ENCODE measurements at regions not wholly inside any gene's neighbourhood (a gene's known extent, or its start where the extent isn't known, plus 50 kb on each side); places are given as distances from the start of the nearest gene placed in this dataset.

DNA sequence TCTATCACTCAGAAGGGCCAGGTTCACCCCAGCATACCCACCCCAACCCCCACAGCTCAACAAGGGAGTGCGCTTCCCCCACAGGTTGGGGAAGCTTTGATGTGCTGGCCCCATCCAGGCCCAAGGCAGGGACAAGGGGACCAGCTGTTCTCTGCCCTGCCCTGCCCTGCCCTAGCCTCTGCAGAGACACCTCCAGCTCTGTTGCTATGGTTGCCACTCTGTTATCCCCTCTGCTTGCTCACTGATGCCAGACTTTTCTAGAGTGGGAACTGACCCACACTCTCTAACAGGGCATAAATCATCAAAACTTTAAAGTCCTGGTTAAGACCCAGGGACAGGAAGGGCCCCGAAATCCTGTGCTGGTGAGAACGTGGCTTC is 50.4 kb upstream of the ENPP7 start:
- DNase-seq: no peak

DNA sequence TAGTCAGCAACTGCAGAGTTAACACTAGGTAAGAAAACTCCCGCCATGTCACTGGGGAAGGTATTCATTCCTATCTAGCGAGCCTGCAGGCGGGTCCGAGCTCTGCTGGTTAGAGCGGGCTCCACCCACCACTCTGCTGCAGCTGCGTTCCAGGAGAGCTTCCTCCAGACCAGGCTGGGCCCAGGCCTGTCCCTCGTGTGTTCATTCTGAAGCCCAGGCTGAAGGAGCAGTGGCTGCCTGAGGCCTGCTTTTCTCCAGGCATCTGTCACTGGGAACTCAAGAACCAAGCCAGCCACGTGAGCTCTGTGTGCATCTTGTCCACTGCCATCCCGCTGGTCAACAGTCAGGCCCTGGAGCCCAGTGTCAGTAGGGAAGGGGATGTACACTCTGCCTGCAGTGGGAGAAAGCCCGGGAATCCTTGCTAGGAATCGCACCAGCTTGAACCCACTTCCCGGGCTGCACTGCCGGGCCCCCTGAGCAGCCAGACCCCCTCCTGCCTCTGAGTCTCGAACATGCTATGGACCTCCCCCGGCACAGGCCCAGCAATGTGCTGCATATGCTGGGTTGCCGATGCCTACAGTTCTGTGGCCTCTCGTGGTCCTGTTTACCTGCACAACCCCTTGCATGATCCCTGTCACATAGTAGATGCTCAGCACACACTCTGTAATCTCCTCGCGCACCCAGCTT is 51.0 kb upstream of the ENPP7 start:
- no peak for DNase-seq

DNA sequence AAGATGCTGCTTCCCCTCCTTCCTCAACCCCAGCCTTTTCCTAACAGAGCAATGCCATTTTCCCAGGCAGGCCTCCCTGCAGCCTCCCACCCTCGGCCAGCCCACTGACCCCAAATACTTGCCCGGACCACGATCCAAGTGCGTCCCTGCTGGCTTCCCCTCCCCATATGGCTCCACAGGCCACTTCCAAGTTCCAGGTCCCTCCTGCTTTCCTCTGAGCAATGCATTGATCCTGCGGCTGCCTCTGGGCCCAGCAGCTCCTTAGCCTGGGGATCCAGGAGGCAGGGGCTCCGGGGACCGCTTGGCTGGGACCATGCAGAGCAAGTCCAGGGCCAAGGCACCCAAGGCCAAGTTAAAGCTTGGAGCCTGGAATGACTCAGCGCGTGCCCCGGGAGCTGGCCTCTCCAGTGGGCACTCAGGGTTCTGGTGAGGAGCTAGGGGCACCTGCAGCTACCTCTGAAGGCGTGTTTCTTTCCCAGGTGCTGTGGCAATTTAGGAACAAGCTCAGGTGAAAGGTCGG is 51.9 kb upstream of the ENPP7 start:
- DNase-seq: no peak

DNA sequence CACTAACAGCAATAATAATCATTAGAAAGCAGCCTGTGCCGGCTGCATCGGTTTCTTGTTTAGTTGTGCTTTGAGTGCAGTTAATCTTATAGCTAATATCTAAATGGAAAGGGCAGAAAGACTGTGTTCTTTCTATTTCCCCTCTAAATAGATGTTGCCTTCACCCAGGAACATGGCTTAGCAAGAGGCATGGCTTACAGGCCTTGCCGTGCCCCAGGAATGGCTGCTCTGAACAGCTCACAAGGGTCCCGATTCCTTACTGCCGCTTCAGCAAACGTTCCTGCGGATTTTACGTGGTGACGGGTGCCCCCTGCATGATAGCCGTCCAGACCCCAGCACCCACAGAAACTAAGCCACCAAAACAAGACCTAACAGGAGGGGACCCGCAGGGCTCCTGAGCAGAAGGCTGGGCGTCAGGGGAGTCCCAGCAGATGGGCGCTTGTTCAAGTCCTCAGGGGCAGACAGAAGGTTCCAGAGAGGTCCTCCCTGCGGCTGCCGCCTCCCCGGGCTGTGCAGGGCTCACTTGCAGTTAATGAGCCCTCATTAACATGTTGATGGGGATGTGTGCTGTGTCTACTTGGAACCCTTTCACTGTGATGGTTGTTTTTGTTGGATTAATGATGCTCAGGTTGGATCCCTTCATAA is 52.5 kb upstream of the ENPP7 start:
- DNase-seq: no peak

DNA sequence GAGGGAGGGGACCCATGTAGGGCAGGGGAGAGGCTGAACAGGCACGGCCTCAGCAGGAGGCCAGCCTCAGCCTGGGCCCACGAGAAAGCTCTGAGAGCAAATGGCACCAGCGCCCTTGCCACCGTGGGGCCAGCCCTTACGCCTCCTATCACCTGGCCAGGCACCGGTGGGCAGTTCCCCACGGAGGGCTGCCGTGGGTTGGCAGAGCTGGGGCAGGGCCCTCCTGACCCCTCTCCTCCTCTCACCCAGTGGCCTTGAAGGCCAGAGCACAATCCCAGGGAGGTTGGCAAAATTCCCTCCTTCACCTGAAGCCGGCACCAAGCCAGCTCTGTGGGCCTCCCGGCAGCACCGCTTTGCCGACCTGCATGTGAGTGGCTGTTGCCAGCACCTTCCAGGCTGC is 53.1 kb upstream of the ENPP7 start:
- DNase-seq: no peak

DNA sequence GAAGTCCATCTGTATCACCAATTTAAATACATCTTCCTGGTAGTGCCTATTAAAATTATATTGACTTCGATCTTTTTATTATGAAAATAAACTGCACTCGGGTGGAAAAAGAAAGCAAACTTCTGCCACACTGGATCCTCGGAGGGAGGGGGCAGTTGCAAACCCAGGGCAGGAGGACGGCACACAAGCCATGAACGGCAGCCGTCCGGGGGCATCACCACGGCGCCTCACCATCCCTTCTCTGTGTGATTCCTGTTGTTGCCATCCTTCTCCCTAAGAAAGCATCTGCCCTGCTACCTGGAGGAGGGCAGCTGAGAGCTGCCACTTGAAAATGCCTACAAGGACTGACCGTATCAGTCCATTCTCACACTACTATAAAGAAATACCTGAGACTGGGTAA is 53.9 kb upstream of the ENPP7 start:
- DNase-seq: no peak

DNA sequence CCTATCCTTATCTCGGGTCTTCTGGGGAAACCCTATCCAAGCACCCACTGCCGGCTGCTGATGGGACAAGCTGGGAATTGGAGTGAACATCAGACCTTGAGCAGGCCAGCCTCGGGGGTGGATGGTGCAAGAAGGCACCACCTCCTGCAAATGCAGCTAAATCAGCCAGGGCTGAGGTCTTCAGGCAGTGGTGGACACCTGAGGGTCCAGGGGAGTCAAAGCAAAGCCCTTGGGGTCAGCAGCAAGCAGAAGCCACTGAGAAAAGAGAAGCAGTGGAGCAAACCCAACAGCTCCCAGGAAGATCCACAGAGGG is 55.4 kb upstream of the ENPP7 start:
- no peak for DNase-seq

DNA sequence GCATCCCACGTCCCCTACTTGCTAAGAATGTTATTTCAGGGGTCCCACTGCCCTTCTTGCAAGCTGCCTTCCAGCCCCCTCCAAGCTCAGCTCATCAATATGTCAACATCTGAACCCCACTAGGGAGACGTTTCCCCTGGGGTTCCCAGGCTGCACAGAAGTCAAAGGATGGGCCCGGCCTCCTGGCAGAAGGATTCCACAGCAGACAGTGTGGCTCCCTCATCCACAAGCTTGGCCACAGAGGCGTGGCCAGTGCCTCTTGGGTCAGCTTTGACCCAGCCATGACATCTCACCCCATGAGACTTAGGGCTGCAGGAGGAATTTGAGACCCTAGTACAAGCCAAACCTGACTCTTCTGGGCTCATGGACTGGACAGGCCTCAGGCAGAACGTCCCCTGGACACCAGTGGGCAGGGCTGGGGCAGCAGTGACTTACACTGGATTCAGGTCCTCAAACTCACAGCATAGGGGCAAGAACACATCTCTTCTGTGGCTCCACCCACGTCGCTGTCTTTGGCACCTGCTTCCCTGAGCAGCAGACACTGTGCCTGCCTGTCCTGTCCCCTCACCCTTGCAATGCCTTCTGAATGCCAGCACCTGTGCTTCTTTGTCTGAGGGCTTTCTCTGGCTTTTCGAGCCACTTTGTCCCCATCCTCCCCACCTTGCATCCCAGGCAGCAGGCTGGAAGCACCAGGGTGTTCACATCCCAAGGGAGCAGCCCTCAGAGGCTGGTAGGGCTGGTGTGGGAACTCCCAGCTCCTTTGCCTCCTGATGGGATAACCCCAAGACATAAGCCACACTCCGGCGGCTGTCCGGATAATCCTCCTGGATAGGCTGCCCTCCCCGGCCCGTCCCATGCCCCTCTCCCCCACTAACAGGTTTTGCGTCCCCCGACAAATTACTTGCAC is 56.0 kb upstream of the ENPP7 start:
- no peak for DNase-seq

DNA sequence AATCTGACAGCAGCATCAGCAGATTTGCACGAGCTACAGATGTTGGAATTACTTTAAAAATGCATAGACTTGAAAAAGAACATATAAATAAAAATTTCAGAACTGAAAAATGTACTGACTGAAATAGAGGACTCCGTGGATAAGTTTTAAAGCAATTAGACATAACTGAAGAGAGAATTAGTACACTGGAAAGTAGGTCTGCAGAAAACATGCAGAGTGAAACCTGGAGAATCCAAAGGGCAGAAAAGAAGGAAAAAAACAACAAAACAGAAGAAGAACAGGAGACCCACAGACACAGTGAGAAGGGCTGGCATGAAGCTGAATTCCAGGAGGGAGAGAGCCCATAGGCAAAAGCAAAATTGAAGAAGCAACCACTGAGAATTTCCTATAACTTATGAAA is 57.2 kb upstream of the ENPP7 start:
- DNase-seq: no peak

DNA sequence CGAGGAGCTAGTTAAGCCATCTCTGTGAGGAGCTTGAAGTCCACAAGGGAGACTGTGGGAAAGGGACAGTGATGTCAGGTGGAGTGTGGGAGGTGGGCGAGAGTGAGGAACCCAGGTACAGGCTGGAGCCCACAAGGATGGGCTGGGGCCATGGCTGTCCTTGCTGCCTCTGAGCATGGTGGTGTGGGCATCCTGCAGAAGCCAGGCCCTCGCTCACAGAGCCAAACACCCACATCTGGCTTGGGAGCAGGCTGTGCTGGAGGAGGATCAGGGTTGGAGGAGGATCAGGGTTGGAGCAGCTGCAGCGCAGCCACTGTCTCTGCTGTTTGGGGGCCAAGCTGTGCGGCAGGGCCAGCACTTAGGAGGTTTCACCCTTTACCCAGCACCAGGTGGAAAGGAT is 58.2 kb upstream of the ENPP7 start:
- DNase-seq: no peak

DNA sequence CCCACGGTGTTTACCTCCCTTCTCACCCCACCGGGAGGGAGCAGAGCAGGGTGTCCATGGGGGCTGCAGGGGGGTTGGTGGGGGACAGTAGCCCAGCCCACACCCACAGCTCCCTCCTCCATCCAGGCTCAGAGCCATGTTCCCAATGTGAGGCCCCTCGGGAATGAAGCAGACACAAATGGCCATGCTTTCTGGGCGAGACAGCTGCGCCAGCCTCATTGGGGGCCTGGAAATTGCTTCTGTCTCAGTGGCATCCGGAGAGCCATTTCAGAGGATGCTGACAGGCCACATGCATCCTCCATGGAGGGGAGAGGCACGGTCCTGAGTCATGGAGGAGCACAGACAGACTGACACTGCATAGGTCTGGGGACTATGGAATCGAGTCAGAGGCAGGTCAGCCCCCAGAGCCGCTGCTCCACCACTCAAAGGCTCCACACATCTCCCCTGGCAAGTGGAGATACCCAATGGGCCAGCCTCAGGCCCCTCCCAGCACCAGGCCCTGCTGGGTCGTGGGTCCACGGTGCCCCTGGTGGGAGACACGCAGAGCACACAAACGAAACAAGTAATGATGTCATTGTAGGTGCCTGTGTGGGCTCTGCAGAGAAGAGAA is 59.6 kb upstream of the ENPP7 start:
- no peak for DNase-seq

DNA sequence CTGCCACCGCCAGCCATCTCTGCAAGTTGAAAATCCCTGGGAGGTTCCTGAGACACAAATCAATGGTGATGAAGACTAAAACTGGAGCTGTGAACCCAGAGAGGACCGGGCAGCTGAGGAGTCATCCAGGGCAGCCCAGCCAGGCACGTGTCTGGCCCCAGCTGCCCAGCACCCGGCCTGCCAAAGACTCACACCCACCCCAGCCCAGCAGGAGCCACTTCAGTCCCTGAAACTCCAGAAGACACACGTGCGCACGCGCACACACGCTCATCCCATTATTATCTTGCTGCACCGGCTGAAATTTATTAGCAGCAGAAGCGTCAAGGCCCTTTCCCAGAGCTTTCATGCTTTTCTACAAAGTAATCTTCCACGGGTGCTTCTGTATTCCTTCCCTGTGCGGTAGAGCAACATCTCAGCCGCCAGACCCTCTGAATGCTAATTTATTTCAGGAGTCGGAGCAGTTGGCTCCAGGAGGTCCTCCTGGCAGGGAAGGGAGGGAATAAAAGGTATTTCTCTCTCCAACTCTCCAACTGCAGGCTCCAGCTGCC is 59.8 kb upstream of the RBFOX3 start:
- no peak for DNase-seq

DNA sequence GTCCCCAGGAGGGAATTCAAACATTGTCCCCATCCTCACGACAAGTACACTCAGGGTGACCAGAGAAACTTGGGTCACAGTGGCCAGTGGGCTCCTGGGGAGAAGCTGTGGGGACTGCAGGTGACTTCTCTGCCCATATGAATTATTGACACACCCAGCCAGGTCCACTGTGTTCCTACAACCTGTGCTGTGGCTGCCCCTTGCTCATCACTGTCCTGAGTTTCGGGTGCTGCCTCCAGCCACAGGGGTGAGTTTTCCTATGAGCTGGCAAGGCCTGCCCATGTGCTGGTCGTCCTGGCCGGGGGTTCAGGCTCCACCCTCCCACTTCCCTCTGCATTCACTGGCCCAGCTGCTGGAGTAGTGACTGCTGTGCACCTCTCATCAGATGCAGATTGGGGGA is 59.0 kb upstream of the RBFOX3 start:
- DNase-seq: no peak

DNA sequence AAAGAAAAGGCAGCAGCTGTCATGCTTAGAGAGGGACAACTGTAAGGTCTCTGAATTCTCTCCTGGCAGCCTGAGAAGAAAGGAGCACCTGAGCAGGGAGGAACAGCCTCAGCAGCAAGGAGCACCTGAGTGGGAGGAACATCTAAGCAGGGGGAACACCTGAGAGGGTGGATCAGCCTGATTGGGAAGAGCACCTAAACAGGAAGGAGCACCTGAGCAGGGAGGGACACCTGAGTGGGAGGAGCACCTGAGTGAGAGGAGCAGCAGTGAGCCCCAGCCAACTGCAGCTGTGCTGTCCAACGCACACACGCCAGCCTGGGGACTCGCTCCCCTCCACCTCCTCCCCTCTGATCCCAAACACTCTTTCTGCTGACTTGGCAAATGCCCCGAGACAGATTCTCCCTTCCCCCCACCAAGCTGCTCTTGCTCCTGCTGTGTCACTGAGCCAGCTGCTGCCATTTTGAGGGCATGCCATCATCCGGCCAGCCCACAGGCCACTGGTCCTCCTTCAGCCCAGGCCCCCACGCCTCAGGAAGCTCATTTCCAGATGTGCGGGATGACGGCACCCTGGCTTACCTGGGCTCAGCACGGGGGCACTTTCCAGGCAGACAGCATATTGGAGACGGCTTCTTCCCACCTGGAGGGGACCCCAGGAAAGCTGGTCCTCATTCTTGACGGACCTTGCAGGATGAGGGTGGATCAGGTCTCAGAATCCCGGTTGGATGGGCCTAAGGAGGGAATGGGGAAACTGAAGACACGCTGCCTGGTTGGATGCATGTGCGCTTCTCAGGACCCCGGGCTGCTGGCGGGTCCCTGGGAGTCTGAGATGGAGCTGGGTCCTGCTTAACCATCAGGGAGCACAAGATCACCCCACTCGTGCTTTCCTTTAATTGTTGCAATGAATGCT is 57.7 kb upstream of the RBFOX3 start:
- DNase-seq: peak; percentile 7

DNA sequence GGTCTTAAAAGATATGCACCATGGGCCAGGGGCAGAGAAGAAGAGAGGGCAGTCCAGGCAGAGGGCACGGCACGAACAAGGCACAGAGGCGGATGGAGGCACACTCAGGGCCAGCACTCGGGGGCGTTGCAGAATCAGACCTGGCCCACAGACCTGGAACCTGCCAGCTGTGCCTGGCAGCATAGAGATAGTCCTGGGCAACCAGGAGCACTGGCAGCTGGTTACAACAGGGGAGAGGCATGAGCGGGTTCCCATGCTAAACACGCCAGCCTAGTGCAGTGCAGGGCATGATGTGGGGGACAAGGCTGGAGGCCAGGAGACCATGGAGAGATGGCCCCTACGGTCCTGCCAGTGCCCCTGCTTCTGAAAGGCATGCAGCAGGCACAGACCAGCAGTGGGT is 56.9 kb upstream of the RBFOX3 start:
- peak; percentile 7 for DNase-seq

DNA sequence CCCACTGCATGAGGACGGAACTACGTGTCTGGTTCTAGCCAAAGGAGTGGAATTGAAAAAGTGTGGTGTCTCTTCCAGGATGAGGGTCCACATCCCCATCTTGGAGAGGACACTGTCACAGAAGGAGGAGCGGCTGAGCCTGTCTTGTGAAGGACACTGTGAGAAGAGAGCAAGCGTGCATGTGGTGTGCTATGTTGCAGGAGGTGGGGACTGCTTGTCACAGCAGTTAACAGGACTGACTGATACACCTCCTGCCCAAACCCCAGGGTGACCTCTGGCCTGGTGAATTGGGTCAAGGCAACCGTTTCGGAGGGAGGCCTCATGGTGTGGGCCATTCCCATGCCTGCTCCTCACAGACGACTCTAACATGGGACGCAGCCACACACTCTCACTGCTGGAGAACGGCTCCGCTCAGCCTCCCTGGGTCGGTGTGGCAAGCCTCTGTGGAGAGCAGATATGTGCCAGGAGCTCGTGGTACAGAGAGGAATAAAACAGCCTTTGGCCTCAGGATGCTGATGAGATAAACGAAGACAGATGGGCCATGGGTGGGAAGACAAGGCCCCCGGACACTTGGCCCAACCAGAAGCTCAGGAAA is 56.4 kb upstream of the RBFOX3 start:
- peak; percentile 12 for DNase-seq

DNA sequence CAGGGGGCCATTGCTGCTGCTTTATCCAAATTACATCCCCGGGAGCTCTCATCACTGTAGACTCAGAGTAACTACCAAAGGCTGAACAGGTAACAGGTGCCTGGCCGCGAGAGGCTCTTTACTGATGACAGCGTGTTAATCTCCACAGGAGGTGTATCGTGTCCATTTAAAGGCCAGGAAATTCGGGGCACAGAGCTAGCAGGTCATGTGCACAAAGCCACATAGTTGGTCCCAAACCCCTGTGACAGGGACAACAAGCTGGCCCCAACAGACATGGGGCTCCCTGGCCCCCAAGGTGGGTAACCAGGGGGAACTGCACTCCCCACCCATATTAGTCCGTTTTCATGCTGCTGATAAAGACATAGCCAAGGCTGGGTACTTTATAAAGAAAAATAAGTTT is 55.3 kb upstream of the RBFOX3 start:
- DNase-seq: peak; percentile 4

DNA sequence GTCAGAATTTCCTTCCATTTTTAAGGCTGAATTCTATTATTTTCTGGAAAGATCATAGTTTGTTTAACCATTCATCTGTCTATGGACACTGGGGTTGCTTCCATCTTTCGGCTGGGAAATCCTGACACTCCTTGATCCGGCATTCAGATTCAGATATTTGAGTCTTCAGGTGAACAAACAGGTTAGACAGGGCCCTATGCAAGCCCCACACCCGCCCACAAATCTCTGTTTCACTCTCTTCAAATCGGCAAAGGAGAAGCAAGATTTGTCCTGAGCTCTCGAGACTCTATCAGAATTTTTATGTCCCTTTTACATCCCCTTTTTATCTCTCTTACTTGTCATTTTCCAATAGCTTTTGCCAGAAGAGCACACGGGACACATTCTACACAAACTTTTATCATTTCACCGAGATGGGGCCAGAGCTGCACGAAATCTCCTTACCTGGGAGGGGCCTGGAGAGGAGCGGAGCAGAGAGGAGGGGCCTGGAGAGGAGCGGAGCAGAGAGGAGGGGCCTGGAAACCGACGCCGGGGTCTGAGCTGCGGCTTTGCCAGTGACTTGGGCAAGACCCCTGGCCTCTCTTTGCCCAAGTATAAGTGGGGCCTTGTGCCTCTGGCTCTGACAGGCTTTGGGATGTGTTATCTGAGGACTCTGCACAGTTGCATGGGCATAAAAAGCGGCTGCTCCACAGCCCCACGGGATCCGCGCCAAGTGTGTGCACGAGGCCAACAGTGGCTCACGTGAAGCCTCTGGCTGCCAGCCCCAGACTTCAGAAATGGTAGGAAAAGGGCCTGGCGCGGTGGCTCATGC is 54.3 kb upstream of the RBFOX3 start:
- DNase-seq: peak; percentile 84

DNA sequence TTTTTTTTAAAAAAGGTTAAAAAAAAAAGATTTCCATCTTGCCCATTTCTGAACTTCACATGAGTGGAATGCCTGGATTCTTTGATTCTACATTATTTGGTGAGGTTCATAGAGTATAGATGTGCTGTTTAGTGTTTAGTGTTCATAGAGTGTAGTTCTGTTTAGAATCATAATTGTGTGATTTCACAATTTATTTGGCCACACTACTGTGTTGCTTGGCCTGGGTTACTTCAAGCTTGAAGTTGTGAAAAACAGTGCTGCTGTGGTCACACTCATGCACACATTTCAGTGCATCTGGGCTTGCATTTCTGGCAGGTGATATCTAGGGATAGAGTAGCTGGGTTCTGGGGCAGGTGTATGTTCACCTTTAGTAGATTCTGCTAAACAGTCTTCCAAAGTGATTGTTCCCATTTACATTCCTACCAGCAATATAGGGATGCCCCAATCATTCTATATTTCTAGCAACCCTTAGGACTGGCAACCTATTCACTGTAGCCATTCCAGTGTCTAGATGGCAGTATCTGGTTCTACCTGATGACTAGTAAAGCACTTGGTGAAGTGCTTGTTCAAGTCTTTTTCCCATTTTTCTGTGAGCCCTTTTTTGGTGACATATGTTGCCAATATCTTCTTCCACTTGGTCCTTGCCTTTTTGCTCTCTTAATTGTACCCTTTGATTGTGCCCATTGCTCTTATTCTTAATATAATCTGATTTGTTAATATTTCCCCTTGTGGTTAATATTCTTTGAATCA is 50.6 kb upstream of the RBFOX3 start:
- no peak for DNase-seq
